ENCODE measurements at regions not wholly inside any gene's neighbourhood (a gene's known extent, or its start where the extent isn't known, plus 50 kb on each side); places are given as distances from the start of the nearest gene placed in this dataset.
"Not testable (repeated sequence)": the region's sequence is repeated elsewhere in the genome, so short reads cannot be mapped to it uniquely, and the experiment has no call there.

- no peak for DNase-seq
These were observed 161.7 kb downstream of the SPTSSA start for GRCh38 chr14:34300330-34300729.

GRCh38 chr14:34299360-34299759, 162.7 kb downstream of the SPTSSA start:
- no peak for DNase-seq

GRCh38 chr14:34297786-34298520, 164.1 kb downstream of the SPTSSA start:
- no peak for DNase-seq

- DNase-seq = no peak
These were observed 178.4 kb downstream of the SPTSSA start for GRCh38 chr14:34283590-34283989.

- no peak for DNase-seq
These were observed 184.8 kb downstream of the SPTSSA start for GRCh38 chr14:34277191-34277590.

- no peak for DNase-seq
These were observed 186.5 kb downstream of the SPTSSA start for GRCh38 chr14:34275530-34275929.

- DNase-seq = no peak
These were observed 187.0 kb downstream of the SPTSSA start for GRCh38 chr14:34275078-34275477.

- not testable (repeated sequence) for DNase-seq
These were observed 188.3 kb downstream of the SPTSSA start for GRCh38 chr14:34273716-34274115.

- no peak for DNase-seq
These were observed 191.7 kb downstream of the SPTSSA start for GRCh38 chr14:34270361-34270760.

- DNase-seq = no peak
These were observed 195.7 kb downstream of the SPTSSA start for GRCh38 chr14:34266344-34266743.

GRCh38 chr14:34262127-34262910, 199.7 kb downstream of the SPTSSA start:
- no peak for DNase-seq

- DNase-seq = no peak
These were observed 202.0 kb downstream of the SPTSSA start for GRCh38 chr14:34259996-34260395.

- no peak for DNase-seq
These were observed 203.7 kb downstream of the SPTSSA start for GRCh38 chr14:34258318-34258717.

- DNase-seq = no peak
These were observed 204.5 kb downstream of the SPTSSA start for GRCh38 chr14:34257505-34257904.

GRCh38 chr14:34256223-34256622, 205.8 kb downstream of the SPTSSA start:
- DNase-seq = no peak

GRCh38 chr14:34254571-34254970, 207.5 kb downstream of the SPTSSA start:
- DNase-seq = no peak

GRCh38 chr14:34254031-34254430, 208.0 kb downstream of the SPTSSA start:
- DNase-seq = no peak

GRCh38 chr14:34252227-34252626, 209.8 kb downstream of the SPTSSA start:
- no peak for DNase-seq

- no peak for DNase-seq
These were observed 210.4 kb downstream of the SPTSSA start for GRCh38 chr14:34251662-34252061.

- no peak for DNase-seq
These were observed 211.1 kb downstream of the SPTSSA start for GRCh38 chr14:34250959-34251358.

- no peak for DNase-seq
These were observed 214.4 kb downstream of the SPTSSA start for GRCh38 chr14:34247605-34248004.

- no peak for DNase-seq
These were observed 215.8 kb downstream of the SPTSSA start for GRCh38 chr14:34246206-34246605.

- DNase-seq = no peak
These were observed 218.6 kb downstream of the SPTSSA start for GRCh38 chr14:34243401-34243800.

GRCh38 chr14:34243001-34243400, 219.0 kb downstream of the SPTSSA start:
- no peak for DNase-seq

Data from right kidney (tissue), 1 donor.